ENCODE measurements at regions not wholly inside any gene's neighbourhood (a gene's known extent, or its start where the extent isn't known, plus 50 kb on each side); places are given as distances from the start of the nearest gene placed in this dataset.

DNA sequence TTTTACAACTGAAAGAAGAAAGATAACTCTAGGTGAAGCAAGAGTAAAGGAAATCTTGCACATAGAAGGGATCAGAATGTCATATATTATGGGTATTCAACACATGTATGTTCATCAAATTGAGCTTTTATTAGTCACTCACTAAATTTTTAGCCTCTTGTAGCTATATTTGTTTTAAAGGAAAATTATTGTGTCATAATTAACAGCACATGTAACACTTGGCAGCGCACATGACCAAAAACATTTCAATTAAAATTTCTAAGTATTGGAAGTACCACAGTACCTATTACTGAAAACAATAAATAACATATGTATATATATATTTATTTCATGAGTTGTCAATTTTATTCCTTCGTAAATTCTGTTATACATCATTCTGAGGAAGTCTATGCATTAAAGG lies 2800.4 kb downstream of the PCDH9 start:
- POLR2A ChIA-PET, result no interaction called here
- H4K20me1 ChIP-seq (replicated peaks; ENCODE audit: control insufficient read depth, extremely low read depth, insufficient read depth, low read length), result no peaks in the 10 kb centered on the region
- FAIRE-seq, result no peak

DNA sequence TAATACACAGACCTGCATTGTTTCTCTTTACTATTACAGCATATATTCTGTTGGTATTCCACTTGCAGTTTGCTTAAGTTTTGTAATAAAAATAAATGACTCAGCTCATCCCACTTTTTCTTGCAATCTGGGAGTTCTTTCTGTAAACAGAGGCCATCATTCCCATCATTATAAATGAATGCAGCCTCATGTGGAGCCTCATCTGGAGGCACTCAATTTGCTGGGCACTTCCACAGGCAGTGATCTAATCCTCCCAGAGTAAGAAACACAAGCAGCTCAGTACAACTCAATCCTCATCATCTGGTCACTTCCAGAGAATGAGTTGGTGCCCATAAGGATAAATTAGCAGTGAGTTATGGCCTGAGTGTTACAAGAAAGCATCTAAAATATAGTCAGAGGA lies 2801.9 kb downstream of the PCDH9 start:
- Histone ChIP-seq H3K9ac (replicated peaks; ENCODE audit: extremely low read depth, insufficient read depth, low read length) (no peak overlapping the region), H3K4me2 (ENCODE audit: insufficient read depth, low read length) (no peak overlapping the region), H2AFZ (ENCODE audit: low read depth, low read length) (no peak overlapping the region), H3K79me2 (ENCODE audit: control insufficient read depth, insufficient read depth, low read length) (no peaks in the 10 kb centered on the region), H3K9me3 (replicated peaks; ENCODE audit: control insufficient read depth, insufficient read depth, low read length) (no peaks in the 10 kb centered on the region), H3K4me1 (ENCODE audit: control insufficient read depth, extremely low read depth, insufficient read depth, low read length) (no peaks in the 10 kb centered on the region), H4K20me1 (replicated peaks; ENCODE audit: control insufficient read depth, extremely low read depth, insufficient read depth, low read length) (no peaks in the 10 kb centered on the region), H3K9me1 (replicated peaks; ENCODE audit: control insufficient read depth, extremely low read depth, insufficient read depth, low read length) (no peaks in the 10 kb centered on the region), H3K36me3 (ENCODE audit: control insufficient read depth in 2 of 2, extremely low read depth in 1 of 2, insufficient read depth in 2 of 2, low read length in 2 of 2) (no peaks in the 10 kb centered on the region), H3K27me3 (ENCODE audit: control insufficient read depth in 2 of 2, insufficient read depth in 2 of 2, low read length in 2 of 2) (no peaks in the 10 kb centered on the region), H3K4me3 (replicated peaks in 1 of 3; ENCODE audit: insufficient read depth in 1 of 3, low read depth in 1 of 3, low read length in 3 of 3) (no peak overlapping the region), H3K27ac (ENCODE audit: insufficient read depth, low read depth, low read length) (no peak overlapping the region)
- intact Hi-C loops (cut with micrococcal nuclease), result no loop called here
- dilution Hi-C loops (cut with MboI; ENCODE audit: extremely low pct_ligation_motif_present, low sequenced_read_pairs), result no loop called here
- FAIRE-seq, result no peak
- TF ChIP-seq FOS (IDR thresholded peaks at IDR 0.05; ENCODE audit: borderline replicate concordance, insufficient read depth, low read length) (no peak), MYC (IDR thresholded peaks at IDR 0.05; ENCODE audit: low read depth, low read length) (no peak)
- TF ChIP-seq, protein P1, sequence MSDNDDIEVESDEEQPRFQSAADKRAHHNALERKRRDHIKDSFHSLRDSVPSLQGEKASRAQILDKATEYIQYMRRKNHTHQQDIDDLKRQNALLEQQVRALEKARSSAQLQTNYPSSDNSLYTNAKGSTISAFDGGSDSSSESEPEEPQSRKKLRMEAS (IDR thresholded peaks at IDR 0.05; ENCODE audit: insufficient read depth, insufficient read length), result no peak
- CTCF ChIA-PET, result no interaction called here
- POLR2A ChIA-PET, result no interaction called here
- DNase-seq (ENCODE audit: low read depth, low spot score), result no peak
- BruUV-seq (replicated peaks), result no TSS peak

More for the DNA sequence above, 2800.4 kb downstream of the PCDH9 start:
- DNase-seq (ENCODE audit: low read depth, low spot score), result no peak
- no TSS peak for BruUV-seq (replicated peaks)
- Histone ChIP-seq H3K4me3 (replicated peaks in 1 of 3; ENCODE audit: insufficient read depth in 1 of 3, low read depth in 1 of 3, low read length in 3 of 3) (no peak overlapping the region), H3K9me3 (replicated peaks; ENCODE audit: control insufficient read depth, insufficient read depth, low read length) (no peaks in the 10 kb centered on the region), H3K36me3 (ENCODE audit: control insufficient read depth in 2 of 2, extremely low read depth in 1 of 2, insufficient read depth in 2 of 2, low read length in 2 of 2) (no peaks in the 10 kb centered on the region), H3K4me2 (ENCODE audit: insufficient read depth, low read length) (no peak overlapping the region), H3K9ac (replicated peaks; ENCODE audit: extremely low read depth, insufficient read depth, low read length) (no peak overlapping the region), H3K9me1 (replicated peaks; ENCODE audit: control insufficient read depth, extremely low read depth, insufficient read depth, low read length) (no peaks in the 10 kb centered on the region), H3K27ac (ENCODE audit: insufficient read depth, low read depth, low read length) (no peak overlapping the region), H3K4me1 (ENCODE audit: control insufficient read depth, extremely low read depth, insufficient read depth, low read length) (no peaks in the 10 kb centered on the region), H3K27me3 (ENCODE audit: control insufficient read depth in 2 of 2, insufficient read depth in 2 of 2, low read length in 2 of 2) (no peaks in the 10 kb centered on the region), H2AFZ (ENCODE audit: low read depth, low read length) (no peak overlapping the region), H3K79me2 (ENCODE audit: control insufficient read depth, insufficient read depth, low read length) (no peaks in the 10 kb centered on the region)
- CTCF ChIA-PET, result no interaction called here
- intact Hi-C loops (cut with micrococcal nuclease), result no loop called here
- TF ChIP-seq MYC (IDR thresholded peaks at IDR 0.05; ENCODE audit: low read depth, low read length) (no peak), POLR2A (IDR thresholded peaks at IDR 0.05; ENCODE audit: low read depth, low read length) (no peak), JUN (IDR thresholded peaks at IDR 0.05; ENCODE audit: borderline replicate concordance, insufficient read depth, insufficient read length, low read depth) (no peak), FOS (IDR thresholded peaks at IDR 0.05; ENCODE audit: borderline replicate concordance, insufficient read depth, low read length) (no peak), GATA2 (IDR thresholded peaks at IDR 0.05; ENCODE audit: insufficient read depth, insufficient read length, low read depth, low read length) (no peak), POLR2AphosphoS5 (IDR thresholded peaks at IDR 0.05; ENCODE audit: insufficient read depth, low read depth, low read length) (no peak)
- TF ChIP-seq, protein P1 (IDR thresholded peaks at IDR 0.05; ENCODE audit: insufficient read depth, insufficient read length), result no peak
- TF ChIP-seq, protein P2, sequence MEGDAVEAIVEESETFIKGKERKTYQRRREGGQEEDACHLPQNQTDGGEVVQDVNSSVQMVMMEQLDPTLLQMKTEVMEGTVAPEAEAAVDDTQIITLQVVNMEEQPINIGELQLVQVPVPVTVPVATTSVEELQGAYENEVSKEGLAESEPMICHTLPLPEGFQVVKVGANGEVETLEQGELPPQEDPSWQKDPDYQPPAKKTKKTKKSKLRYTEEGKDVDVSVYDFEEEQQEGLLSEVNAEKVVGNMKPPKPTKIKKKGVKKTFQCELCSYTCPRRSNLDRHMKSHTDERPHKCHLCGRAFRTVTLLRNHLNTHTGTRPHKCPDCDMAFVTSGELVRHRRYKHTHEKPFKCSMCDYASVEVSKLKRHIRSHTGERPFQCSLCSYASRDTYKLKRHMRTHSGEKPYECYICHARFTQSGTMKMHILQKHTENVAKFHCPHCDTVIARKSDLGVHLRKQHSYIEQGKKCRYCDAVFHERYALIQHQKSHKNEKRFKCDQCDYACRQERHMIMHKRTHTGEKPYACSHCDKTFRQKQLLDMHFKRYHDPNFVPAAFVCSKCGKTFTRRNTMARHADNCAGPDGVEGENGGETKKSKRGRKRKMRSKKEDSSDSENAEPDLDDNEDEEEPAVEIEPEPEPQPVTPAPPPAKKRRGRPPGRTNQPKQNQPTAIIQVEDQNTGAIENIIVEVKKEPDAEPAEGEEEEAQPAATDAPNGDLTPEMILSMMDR (IDR thresholded peaks at IDR 0.05; ENCODE audit: extremely low read depth in 1 of 2, insufficient read depth in 1 of 2, low read depth in 1 of 2, low read length in 2 of 2), result no peak
- dilution Hi-C loops (cut with MboI; ENCODE audit: extremely low pct_ligation_motif_present, low sequenced_read_pairs), result no loop called here

Data from endothelial cell of umbilical vein (primary cell).